Kidney (tissue), 13 donors: ENCODE measurements at regions not wholly inside any gene's neighbourhood (a gene's known extent, or its start where the extent isn't known, plus 50 kb on each side); places are given as distances from the start of the nearest gene placed in this dataset.
"Not testable (repeated sequence)": the region's sequence is repeated elsewhere in the genome, so short reads cannot be mapped to it uniquely, and the experiment has no call there.

Experiments used
- DNase-seq, 5 donors: peaks; one replicate each; pipeline ENCODE4 v3.0.0-alpha.2; 2013 to 2020
- FAIRE-seq: peaks from 2 replicates; lab custom pipeline; 2012; peaks lifted over from hg19 to GRCh38; lab: Jason Lieb, UNC
- H3K27ac ChIP-seq, 2 donors: one replicate each; pipeline ENCODE4 v1.7.0; 2013; ENCODE audit warnings: low read depth in 2 of 2, low read length in 2 of 2, inconsistent platforms in 1 of 2
- H3K27me3 ChIP-seq: one replicate; pipeline ENCODE4 v1.7.1; 2013; ENCODE audit warnings: low read length, inconsistent platforms; ENCODE audit not compliant: control insufficient read depth, insufficient read depth
- H3K36me3 ChIP-seq, 3 donors: one replicate each; pipeline versions ENCODE4 v1.7.0 to v1.7.1; 2013; ENCODE audit warnings: low read length in 3 of 3, control low read depth in 1 of 3, inconsistent platforms in 1 of 3; ENCODE audit not compliant: insufficient read depth in 3 of 3, control insufficient read depth in 2 of 3
- H3K4me1 ChIP-seq, 3 donors: one replicate each; pipeline versions ENCODE4 v1.7.0 to v1.7.1; 2013; ENCODE audit warnings: low read length in 3 of 3, inconsistent platforms in 1 of 3, low read depth in 1 of 3; ENCODE audit not compliant: control insufficient read depth in 2 of 3, insufficient read depth in 2 of 3
- H3K4me3 ChIP-seq, 3 donors: one replicate each; pipeline versions ENCODE4 v1.7.0 to v1.8.1; 2013; ENCODE audit warnings: low read length in 3 of 3, control low read depth in 1 of 3, inconsistent platforms in 1 of 3
- H3K9ac ChIP-seq, 3 donors: one replicate each; pipeline versions ENCODE4 v1.7.0 to v1.7.1; 2013; ENCODE audit warnings: low read length in 3 of 3, control low read depth in 1 of 3, inconsistent platforms in 1 of 3
- H3K9me3 ChIP-seq, 3 donors: one replicate each; pipeline versions ENCODE4 v1.7.0 to v1.7.1; 2013; ENCODE audit warnings: low read length in 3 of 3, control low read depth in 1 of 3, inconsistent platforms in 1 of 3; ENCODE audit not compliant: control insufficient read depth in 2 of 3, insufficient read depth in 1 of 3
- CTCF ChIP-seq: IDR thresholded peaks from 3 replicates; pipeline ENCODE4 v1.5.1; 2012; ENCODE audit warnings: mild to moderate bottlenecking, moderate library complexity, borderline replicate concordance; ENCODE audit not compliant: insufficient read depth; ENCODE audit errors: extremely low read depth
- intact Hi-C: fragments of 100-400 bp; cut with DNase I; formaldehyde crosslinking; loops from one replicate; pipeline ENCODE4 v1.11.1; 2022
- donor health status: control.
- donor health status: control.
- donor health status: control.
- donor health status: control.
- donor health status: control.
- donor health status: DM: yes; HTN: yes; CAD: no.
- donor health status: Normal renal cell carcinoma (clear cell type).

- Histone ChIP-seq H3K9ac (no peak overlapping the region), H3K4me3 (no peak overlapping the region), H3K9me3 (no peaks in the 10 kb centered on the region), H3K36me3 (no peaks in the 10 kb centered on the region), H3K27me3 (no peaks in the 10 kb centered on the region), H3K27ac (no peak overlapping the region), H3K4me1 (no peaks in the 10 kb centered on the region)
- no peak for TF ChIP-seq CTCF
- DNase-seq (peak in 2 of 5 donors; percentile 56 to 66), FAIRE-seq (peak; percentile 92)
- intact Hi-C loops, result no loop called here
These were observed 152.7 kb downstream of the GXYLT1 start for GRCh38 chr12:41992022-41992421.

- no peak for FAIRE-seq
These were observed 156.0 kb downstream of the GXYLT1 start for GRCh38 chr12:41988715-41989114.

GRCh38 chr12:41986513-41986912 lies 158.2 kb downstream of the GXYLT1 start:
- H3K27me3 ChIP-seq, H3K27ac ChIP-seq, H3K9ac ChIP-seq, H3K9me3 ChIP-seq, FAIRE-seq, intact Hi-C loops, H3K4me1 ChIP-seq, H3K4me3 ChIP-seq, H3K36me3 ChIP-seq, DNase-seq: not testable (repeated sequence)

More at GRCh38 chr12:41988715-41989114, 156.0 kb downstream of the GXYLT1 start:
- no peak overlapping the region for H3K9ac ChIP-seq
- H3K4me3 ChIP-seq, result no peak overlapping the region
- no peaks in the 10 kb centered on the region for H3K36me3 ChIP-seq
- no peaks in the 10 kb centered on the region for H3K4me1 ChIP-seq
- H3K27ac ChIP-seq, result no peak overlapping the region
- no peaks in the 10 kb centered on the region for H3K9me3 ChIP-seq
- no peak for TF ChIP-seq CTCF
- DNase-seq, result no peak
- no peaks in the 10 kb centered on the region for H3K27me3 ChIP-seq
- intact Hi-C loops, result no loop called here

- DNase-seq (peak in 1 of 5 donors; percentile 26), FAIRE-seq (no peak)
- Histone ChIP-seq H3K27ac (no peak overlapping the region), H3K4me1 (peaks cover 0 to 3% (median 0%) of the 10 kb centered on the region in 3 donors), H3K27me3 (no peaks in the 10 kb centered on the region), H3K9me3 (no peaks in the 10 kb centered on the region), H3K9ac (no peak overlapping the region), H3K4me3 (no peak overlapping the region), H3K36me3 (no peaks in the 10 kb centered on the region)
- intact Hi-C loops, result no loop called here
- no peak for TF ChIP-seq CTCF
These were observed 160.8 kb downstream of the GXYLT1 start for GRCh38 chr12:41983856-41984255.
